HG03571 (cell line): ENCODE measurements at regions not wholly inside any gene's neighbourhood (a gene's known extent, or its start where the extent isn't known, plus 50 kb on each side); places are given as distances from the start of the nearest gene placed in this dataset.
"Not testable (repeated sequence)": the region's sequence is repeated elsewhere in the genome, so short reads cannot be mapped to it uniquely, and the experiment has no call there.

Experiments used
- ATAC-seq: cut with Tn5 transposase; IDR thresholded peaks from one replicate; pipeline ENCODE4 v1.9.1; 2021; ENCODE audit not compliant: unreplicated experiment

DNA sequence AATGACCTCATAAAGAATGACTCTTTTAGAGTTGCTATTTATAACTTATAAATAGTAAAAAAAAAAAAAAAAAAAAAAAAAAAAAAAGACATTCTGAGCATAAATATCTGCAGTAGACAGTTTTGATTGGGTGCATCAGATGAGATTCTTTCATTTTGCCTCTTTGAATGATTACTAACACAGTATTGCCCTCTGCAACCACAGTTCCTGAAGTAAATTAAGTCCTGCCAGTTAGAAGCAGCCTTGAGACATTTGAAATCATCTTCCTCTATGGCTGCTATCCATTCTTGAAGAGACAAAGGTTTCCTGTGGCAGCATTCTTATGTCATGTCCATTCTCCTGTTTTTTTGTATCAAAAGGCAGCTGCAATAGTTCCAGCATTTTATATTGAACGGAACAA lies 892.4 kb upstream of the MIR17HG start:
- ATAC-seq = no peak

DNA sequence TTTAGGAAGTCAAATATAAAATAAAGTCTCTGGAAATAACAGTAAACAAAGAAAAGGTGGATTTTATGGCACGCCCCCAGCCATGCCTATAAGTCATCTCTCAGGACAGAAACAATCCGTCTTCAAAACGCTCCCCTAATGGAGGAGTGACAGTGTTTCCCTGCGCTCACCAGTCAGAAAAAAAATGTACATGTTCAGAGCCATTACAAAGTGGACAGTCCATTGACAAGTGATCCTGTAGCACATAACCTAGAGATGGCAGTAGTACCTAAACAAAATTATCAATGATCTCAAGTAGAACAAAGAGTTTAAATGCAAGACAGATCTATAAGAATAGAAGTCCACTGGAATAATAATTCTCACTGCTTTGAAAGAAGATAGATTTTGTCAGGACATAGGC lies 891.7 kb upstream of the MIR17HG start:
- ATAC-seq = no peak

DNA sequence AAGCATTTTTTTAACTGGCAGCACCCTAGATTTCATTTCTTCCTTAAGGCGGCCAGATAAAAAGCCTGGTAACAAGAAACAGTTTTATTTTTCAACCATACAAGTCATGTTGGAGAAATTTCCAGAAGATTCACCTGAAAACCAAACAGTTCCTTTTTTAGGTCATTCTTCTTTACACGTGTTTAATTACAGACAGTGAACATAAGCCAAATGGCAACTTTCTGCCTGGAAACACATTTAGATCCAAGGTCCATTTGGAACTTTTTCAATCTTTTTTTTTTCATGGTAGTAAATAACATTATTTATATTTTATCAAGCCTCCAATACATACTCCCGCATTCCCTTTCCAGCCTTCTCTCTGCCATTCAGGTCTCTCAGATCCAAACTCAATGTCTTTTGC lies 886.1 kb upstream of the MIR17HG start:
- no peak for ATAC-seq

DNA sequence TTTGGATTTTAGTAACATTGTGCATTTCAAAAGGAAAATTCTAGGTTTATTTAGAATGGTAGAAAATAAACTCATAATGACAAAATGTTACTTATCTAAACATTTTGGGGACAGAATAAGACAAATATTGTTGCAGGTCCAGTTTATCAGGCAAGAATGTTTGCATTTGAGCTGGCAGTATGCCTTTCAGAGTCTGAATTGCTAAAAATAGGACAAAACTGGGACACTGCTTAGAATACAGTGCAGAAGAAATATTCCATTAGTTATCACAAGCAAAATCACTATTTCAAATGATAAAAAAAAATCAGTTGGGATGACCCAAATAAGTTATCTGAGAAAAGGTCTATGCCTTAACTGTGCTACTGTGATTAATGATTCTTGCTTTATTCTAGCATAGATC lies 870.3 kb upstream of the MIR17HG start:
- ATAC-seq = no peak

DNA sequence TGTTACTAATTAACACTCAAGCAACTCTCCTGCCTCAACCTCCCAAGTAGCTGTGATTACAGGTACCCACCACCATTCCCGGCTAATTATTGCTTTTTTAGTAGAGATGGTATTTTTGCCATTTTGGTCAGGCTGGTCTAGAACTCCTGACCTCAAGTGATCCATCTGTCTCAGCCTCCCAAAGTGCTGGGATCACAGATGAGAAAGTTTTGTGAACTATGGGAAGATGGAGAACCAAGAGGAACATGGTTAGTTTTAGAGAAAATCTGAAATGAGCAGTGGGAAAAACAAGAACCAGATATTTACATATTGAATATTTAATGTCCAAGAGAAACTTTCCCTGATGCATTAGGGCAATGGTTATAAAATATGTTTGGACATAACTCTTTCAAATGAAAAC lies 863.6 kb upstream of the MIR17HG start:
- no peak for ATAC-seq

DNA sequence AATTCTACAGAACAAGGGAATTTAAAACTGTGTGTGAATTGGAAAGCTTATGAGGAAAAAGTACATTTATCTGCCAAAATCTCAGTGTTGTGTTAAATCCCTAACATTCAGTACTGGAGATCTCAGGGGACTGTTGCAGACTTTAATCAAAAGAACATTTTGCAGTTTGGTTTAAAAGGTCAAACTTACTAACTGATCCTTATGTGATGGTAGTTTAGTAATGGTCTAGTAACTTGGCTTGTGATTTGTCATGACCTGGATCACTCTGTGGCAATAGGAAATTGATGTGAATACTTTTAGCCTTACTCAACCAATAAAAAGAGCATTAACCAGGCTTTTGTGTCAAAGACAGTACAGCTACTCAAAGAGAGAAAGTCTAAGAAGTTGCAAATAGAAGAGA lies 862.1 kb upstream of the MIR17HG start:
- ATAC-seq = no peak

DNA sequence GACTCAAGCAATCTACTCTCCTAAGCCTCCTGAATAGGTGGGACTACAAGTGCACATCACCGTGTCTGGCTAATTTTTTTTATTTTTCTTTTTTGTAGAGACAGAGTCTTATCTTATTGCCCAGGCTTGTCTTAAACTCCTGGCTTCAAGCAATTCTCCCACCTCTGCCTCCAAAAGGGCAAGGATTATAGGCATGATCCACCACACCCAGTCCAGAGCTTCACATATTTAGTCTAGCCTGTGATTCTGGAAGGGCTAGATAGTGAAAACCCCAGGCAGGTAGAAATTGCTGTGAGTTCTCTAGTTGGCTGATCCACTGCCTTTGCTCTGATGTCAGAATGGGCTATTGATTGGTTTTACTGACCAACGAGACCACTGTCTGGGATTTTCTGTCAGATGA lies 854.6 kb upstream of the MIR17HG start:
- ATAC-seq = no peak

DNA sequence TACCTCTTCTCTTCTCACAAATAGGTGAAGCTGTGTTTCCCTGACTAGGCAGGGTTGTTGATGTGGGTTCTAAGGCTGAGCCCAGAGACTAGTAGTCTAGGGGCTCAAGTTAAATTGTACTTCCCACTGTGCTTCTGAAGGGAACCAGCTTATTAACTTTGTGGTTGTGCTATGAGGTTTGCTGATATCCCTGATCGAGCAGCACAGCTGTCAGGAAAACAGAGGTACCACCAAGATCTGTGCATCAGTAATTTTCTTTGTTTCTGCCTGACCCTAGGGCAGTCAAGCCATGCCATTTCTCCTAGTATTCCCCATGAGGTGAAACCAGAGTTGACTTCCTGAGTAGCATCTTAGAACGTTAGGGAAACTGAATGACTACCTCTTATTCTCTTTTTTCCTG lies 853.8 kb upstream of the MIR17HG start:
- ATAC-seq = no peak

DNA sequence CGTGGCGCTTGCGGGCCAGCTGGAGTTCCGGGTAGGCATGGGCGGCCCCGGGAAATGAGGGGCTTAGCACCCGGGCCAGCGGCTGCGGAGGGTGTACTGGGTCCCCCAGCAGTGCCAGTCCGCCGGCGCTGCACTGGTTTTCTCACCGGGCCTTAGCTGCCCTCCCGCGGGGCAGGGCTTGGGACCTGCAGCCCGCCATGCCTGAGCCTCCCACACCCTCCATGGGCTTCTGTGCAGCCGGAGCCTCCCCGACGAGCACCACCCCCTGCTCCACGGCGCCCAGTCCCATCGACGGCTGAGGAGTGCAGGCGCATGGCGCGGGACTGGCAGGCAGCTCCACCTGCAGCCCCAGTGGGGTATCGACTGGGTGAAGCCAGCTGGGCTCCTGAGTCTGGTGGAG lies 852.6 kb upstream of the MIR17HG start:
- ATAC-seq = not testable (repeated sequence)

DNA sequence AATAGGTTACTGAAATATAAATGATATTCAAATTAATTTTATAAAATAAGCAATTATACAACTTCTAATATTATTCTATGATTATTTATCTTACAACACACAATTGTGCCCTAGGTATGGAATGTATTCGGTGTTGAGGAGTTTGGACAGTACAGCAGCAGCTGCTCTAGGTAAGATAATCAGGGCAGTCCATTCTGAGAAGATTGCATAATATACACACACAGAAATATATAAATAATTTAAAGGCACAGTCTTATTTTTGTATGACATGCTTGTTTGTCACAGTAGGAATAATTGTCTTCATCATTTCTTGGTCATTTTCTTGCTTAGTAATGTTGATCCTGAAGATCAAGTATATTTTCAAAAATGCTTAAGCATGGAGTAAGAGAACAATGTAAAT lies 849.4 kb upstream of the MIR17HG start:
- ATAC-seq = no peak

DNA sequence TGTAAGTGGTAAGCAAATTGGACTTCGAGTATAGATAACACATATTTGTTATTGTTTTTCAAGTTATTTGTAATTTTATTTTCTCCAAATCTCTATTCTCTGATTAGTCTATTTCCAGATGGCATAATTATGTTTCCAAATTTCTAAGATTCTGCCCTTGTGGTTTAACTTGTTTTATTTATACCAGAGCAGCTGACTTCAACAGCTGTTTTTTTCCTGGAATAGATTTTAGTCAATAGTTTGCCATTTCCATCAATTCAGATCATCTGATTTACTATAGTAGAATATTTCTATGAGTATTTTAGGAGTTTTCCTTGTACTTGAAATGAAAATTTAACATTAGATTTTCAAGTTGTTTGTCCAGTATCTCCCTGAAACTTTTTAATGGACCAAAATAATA lies 848.7 kb upstream of the MIR17HG start:
- ATAC-seq = no peak

DNA sequence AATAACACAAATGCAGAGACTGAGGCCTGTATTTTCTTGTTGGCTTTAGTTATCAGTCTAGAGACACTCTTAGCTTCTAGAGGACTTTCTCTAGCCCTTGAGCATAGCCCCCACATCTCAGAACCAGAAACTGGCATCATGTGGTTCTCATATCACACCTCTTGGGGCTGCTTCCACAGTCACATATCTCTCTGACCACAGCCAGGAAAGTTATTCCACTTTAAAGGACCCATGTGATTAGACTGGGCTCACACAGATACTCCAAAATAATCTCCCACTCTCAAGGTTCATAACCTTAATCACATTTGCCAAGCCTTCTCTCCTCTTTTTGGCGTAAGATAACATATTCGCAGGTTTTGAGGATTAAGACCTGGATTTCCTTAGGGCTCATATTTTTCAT lies 846.9 kb upstream of the MIR17HG start:
- no peak for ATAC-seq

DNA sequence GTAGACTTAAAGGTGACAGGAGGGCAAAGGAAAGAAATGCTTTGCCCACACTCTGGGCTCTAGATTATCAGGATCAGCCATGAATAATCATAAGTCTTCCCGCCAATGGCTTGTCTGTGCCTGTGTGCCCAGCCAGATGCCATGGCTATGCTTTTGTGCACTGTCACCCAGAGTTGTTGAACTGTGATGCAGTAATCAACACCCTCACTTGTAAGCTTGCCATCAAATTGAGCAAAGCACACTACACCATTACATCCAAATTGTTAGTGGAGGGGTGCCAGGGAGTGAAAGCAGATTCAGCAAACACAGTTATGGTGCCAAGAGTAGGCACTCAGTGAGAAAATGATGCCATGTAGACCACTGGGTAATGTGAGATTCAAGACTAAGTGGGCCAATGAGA lies 845.3 kb upstream of the MIR17HG start:
- no peak for ATAC-seq

DNA sequence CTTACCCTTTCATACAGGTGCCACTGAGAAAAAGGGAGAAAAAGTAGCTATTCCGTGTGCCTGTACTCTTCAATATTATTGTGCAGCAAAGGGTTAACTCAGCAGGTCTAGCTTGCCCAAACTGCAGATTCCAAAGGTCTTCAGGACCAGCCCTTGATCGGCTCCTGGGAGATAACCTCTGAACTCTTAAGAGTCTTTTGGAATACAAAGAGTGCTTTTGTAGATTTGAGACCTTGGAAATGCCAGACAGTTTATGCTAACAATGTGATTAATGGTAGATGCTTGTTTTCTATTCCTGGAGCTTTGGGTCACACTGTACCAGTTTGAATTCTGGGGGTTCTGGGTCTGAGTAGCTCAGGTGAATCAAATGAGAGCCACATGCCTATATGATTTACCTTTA lies 844.7 kb upstream of the MIR17HG start:
- no peak for ATAC-seq

DNA sequence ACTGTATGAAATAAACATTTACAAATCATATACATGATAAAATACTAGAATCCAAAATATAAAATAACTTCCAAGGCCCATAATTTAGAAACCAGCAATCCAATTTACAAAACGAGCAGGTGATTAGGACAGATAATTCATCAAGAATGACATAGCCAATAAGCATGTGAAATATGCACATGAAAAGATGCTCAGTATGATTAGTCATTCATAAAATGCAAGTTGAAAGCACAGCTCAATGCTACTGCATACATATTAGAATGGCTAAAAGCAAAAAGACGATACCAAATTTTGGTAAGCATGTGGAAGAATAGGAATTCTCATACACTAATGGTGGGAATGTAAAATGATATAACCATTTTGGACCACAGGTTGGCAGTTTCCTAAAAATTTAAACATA lies 837.2 kb upstream of the MIR17HG start:
- no peak for ATAC-seq

DNA sequence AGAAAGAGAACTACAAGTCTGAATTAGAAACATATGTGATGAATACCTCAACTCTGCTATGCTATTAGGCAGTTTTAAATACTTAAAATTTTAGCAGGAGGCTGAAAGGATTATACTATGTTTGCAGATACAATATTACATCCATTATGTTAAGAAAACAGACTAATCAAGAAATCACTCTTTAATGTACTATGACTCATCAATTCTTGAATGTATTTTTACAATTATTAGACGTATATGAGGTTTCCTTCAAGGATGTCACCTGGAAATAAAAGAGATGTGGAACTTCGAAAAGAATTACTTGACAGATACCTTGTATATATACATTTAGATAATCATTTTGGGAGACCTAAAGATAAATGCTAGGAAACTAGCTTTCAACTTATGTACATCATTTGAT lies 835.6 kb upstream of the MIR17HG start:
- no peak for ATAC-seq

DNA sequence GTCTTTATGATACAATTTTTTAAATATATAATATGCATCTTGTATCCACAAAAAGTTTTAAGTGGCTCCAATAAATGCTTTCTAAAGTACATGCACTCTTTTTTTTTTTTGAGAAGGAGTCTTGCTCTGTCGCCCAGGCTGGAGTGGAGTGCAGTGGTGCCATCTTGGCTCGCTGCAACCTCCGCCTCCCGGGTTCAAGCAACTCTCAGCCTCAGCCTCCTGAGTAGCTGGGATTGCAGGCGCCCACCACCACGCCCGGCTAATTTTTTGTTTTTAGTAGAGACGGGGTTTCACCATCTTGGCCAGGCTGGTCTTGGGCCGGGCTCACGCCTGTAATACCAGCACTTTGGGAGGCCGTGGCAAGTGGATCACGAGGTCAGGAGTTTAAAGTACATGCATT lies 832.8 kb upstream of the MIR17HG start:
- ATAC-seq = not testable (repeated sequence)

DNA sequence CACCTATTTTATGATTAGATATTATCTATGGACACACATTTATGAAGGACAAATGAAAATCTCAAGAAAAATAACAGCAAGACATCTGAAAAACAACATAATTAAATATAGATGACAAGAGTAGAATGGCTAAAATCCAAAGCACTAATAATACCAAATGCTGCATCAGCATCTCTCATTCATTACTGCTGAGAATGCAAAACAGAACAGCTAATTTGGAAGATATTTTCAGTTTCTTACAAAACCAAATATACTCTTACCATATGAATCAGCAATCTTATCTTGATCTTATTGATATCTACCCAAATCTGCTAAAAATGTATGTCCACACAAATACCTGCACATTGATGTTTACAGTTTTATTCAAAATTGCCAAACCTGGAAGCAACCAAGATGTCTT lies 829.1 kb upstream of the MIR17HG start:
- no peak for ATAC-seq

DNA sequence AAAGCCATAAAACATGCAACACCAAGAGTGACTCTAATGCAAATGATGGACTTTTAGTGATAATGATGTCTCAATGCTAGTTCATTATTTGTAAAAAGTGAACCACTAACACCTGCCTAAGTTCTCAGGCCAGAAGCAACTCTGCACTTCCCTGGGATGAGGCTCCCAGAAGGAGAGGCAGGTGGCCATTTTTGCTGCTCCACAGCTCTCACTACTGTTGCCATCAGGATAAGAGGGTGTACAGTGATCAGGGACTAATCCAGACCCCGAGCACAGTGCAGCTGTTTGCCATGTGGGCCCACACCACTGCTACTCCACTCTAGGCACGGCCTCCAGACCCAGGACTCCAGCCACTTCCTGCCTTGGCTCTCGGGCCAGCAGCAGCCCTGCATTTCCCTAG lies 828.3 kb upstream of the MIR17HG start:
- no peak for ATAC-seq

DNA sequence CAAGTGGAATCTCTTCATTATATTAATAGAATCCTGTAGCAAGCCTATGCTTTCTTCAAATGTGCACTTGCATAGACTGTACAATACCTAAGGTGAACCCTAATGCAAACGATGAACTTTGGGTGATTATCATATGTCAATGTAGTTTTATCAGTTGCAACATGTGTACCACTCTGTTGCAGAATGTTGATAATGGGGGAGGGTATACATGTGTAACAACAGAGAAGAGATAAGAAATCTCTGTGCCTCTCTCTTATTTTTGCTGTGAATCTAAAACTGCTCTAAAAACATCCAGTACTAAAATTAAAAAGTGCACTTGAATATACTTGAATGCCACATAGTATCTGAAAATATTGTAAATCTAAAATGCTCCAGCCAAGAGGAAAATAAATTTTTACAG lies 820.8 kb upstream of the MIR17HG start:
- no peak for ATAC-seq

DNA sequence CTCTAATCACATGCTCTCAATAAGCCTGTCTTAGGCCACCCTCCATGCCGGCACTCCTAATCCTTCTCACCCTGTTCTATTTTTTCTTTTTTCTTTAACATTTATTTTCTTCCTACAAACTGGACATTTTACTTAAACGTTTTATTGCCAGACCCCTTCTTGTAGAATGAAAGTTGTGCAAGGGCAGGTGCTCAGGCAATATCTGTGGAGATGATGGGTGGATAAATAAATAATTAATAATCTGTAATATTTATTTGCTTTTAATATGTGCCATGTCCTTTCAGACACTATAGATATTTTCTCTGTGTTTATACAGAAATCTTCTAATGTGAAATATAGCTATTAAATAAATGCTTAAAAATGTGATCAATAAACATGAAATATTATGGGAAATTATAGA lies 815.7 kb upstream of the MIR17HG start:
- no peak for ATAC-seq

DNA sequence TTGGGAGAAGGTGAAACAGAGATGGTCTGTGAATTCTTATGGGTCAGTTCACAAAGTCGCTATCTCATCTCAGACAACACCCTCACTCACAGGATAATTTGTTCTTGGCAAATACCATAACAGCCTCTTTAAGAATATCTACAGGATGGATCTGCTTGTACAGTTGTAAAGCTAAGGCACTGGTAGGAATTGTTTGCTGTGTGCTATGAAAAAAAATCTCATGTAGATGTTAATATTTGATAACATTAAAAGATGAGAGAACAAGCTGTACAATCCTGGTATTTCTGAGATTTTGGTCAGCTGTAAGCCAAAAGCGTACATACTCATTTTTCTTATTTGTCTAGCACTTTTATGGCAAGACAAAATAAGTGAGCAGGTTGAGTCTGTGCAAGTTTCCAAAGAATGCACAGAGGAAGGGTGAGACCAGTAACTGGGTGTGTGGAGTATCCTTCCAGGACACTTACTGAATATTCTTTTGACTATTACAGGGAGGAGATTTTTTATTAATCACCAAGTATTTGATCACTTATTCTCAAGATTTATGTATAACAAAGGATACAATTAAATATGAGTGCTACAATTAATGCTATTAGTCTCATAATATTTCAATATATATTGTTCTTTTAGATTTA lies 814.5 kb upstream of the MIR17HG start:
- ATAC-seq = no peak

DNA sequence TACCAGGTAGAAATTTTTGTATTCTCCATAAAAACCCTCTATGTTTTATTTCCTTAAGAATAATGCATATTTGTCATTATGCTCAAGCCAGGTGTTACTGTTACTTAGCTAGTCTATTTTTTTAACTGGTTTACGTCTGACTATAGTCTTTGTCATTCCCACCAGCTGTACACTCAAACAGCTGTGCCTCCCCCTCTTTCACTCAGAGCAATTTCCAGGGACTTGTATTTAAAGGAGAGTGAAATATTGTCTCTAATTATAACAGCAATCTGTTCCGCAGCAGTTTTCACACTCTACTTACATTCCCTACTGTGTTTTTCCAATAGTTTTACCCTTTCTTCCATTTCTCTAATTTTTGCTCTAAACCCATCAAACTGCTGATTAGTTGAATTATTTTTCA lies 813.6 kb upstream of the MIR17HG start:
- no peak for ATAC-seq
